ENCODE measurements at regions not wholly inside any gene's neighbourhood (a gene's known extent, or its start where the extent isn't known, plus 50 kb on each side); places are given as distances from the start of the nearest gene placed in this dataset.

GRCh38 chr9:126127591-126127990 lies 199.0 kb upstream of the MVB12B start:
- Histone ChIP-seq H3K9me3 (no peaks in the 10 kb centered on the region), H3K4me1 (no peaks in the 10 kb centered on the region), H3K36me3 (replicated peaks) (no peaks in the 10 kb centered on the region), H3K4me3 (no peak overlapping the region), H3K27me3 (ENCODE audit: low read depth) (peaks cover 5% of the 10 kb centered on the region; the same call in 1 of the 2 replicates)
- in situ Hi-C loops (cut with MboI; ENCODE audit: low sequenced_read_pairs) = no loop called here
- DNase-seq (ENCODE audit: low spot score in 2 of 2) = no peak

GRCh38 chr9:126128494-126129142 lies 198.0 kb upstream of the MVB12B start:
- Histone ChIP-seq H3K27me3 (ENCODE audit: low read depth) (peaks cover 5% of the 10 kb centered on the region; the same call in 1 of the 2 replicates), H3K36me3 (replicated peaks) (no peaks in the 10 kb centered on the region), H3K4me1 (no peaks in the 10 kb centered on the region), H3K9me3 (no peaks in the 10 kb centered on the region), H3K4me3 (no peak overlapping the region)
- in situ Hi-C loops (cut with MboI; ENCODE audit: low sequenced_read_pairs) = no loop called here
- no peak for DNase-seq (ENCODE audit: low spot score in 2 of 2)

- H3K9me3 ChIP-seq = no peaks in the 10 kb centered on the region
- in situ Hi-C loops (cut with MboI; ENCODE audit: low sequenced_read_pairs) = no loop called here
- peaks cover 8% of the 10 kb centered on the region for H3K27me3 ChIP-seq (ENCODE audit: low read depth)
- H3K4me1 ChIP-seq = no peaks in the 10 kb centered on the region
- DNase-seq (ENCODE audit: low spot score in 2 of 2) = no peak
- H3K4me3 ChIP-seq = no peak overlapping the region
- H3K36me3 ChIP-seq (replicated peaks) = no peaks in the 10 kb centered on the region
Observed at GRCh38 chr9:126131066-126132010, 195.3 kb upstream of the MVB12B start.

DNA sequence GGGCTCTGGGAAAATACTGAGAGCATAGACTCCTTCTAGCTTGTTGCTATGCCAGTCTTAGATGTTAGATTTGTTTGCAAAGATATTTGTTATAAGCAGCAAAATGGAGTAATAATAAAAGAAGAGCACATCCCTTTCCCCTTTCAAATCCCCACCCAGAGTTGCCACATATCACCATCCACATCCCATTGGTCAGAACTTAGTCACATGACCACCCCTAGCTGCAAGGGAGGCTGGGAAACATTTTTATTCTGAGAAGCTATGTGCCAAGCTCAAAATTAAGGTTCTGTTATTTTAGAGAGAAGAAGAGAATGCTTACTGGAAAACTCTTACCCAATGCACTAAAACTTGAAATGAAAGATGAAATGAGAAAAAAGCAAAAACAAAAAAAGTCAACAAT lies 193.9 kb upstream of the MVB12B start:
- Histone ChIP-seq H3K27me3 (ENCODE audit: low read depth) (peaks cover 8% of the 10 kb centered on the region), H3K36me3 (replicated peaks) (no peaks in the 10 kb centered on the region), H3K9me3 (no peaks in the 10 kb centered on the region), H3K4me1 (no peaks in the 10 kb centered on the region), H3K4me3 (no peak overlapping the region)
- DNase-seq (ENCODE audit: low spot score in 2 of 2) = no peak
- in situ Hi-C loops (cut with MboI; ENCODE audit: low sequenced_read_pairs) = no loop called here

GRCh38 chr9:126144196-126144595 lies 182.4 kb upstream of the MVB12B start:
- H3K9me3 ChIP-seq = no peaks in the 10 kb centered on the region
- in situ Hi-C loops (cut with MboI; ENCODE audit: low sequenced_read_pairs) = no loop called here
- peaks cover 19% of the 10 kb centered on the region for H3K4me1 ChIP-seq
- no peak for DNase-seq (ENCODE audit: low spot score in 2 of 2)
- H3K4me3 ChIP-seq = no peak overlapping the region
- no peaks in the 10 kb centered on the region for H3K36me3 ChIP-seq (replicated peaks)
- H3K27me3 ChIP-seq (ENCODE audit: low read depth) = no peaks in the 10 kb centered on the region

- no peak overlapping the region for H3K4me3 ChIP-seq
- no peaks in the 10 kb centered on the region for H3K27me3 ChIP-seq (ENCODE audit: low read depth)
- peak in 1 of 2 experiments; percentile 4 for DNase-seq (ENCODE audit: low spot score in 2 of 2)
- no peaks in the 10 kb centered on the region for H3K36me3 ChIP-seq (replicated peaks)
- H3K9me3 ChIP-seq = no peaks in the 10 kb centered on the region
- in situ Hi-C loops (cut with MboI; ENCODE audit: low sequenced_read_pairs) = no loop called here
- H3K4me1 ChIP-seq = peaks cover 19% of the 10 kb centered on the region
Observed at GRCh38 chr9:126144603-126145456, 181.8 kb upstream of the MVB12B start.

DNA sequence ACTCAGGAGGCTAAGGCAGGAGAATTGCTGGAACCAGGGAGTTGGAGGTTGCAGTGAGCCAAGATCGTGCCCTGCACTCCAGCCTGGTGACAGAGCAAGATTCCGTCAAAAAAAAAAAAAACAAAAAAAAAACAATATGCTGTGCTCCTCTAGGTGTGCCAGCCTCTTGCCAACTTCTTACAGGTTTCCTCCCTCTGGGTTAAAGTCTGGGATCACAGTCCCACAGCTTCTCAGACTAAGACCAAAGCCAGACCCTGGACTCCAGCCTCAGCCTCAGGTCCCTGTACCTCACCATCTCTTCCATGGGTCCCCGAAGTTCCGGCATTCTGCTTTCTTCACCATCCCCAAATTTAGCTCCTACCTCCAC lies 180.8 kb upstream of the MVB12B start:
- Histone ChIP-seq H3K36me3 (replicated peaks) (no peaks in the 10 kb centered on the region), H3K9me3 (no peaks in the 10 kb centered on the region), H3K4me1 (peaks cover 24% of the 10 kb centered on the region), H3K27me3 (ENCODE audit: low read depth) (no peaks in the 10 kb centered on the region), H3K4me3 (no peak overlapping the region)
- DNase-seq (ENCODE audit: low spot score in 2 of 2) = no peak
- in situ Hi-C loops (cut with MboI; ENCODE audit: low sequenced_read_pairs) = no loop called here

DNA sequence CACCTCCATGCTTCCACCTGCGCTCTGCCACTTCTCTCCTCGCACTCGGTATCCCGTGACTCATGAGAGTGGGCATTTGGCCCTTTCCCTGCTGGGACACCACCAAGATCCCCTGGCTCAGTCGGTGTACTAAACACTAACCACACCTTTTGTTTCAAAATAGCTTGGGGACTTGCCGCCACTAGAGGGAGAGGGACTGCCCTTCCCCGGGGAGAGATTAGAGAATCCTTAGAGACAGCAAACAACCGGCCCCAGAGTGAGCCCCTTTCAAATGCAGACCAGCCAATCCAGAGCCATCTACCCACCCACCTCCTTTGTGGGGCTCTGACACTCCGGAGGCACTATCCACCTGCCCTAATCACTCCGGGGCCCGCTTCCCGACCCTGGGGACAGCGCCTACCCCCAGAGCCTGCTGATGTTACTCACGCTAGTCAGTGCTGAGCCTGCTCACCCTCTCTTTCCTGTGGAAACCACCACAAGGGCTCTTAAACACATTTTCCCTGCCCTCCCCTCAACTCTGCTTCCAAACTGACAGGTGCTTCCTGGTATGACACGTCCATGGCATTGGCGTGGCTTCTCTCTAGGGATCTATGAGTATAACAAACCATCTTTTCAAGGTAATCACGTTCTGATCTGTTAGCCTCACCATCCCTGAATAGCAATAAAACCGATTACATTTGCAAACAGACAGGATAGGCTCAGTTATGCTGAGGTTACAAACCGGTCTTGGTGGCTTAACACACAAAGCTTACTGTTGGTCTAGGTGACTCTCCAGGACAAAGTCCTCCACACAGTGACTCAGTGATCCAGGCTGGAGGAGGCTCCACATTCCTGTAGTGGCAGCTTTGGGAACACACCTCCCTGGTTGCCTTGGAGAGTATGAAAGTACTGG lies 180.1 kb upstream of the MVB12B start:
- no peaks in the 10 kb centered on the region for H3K9me3 ChIP-seq
- H3K4me3 ChIP-seq = no peak overlapping the region
- in situ Hi-C loops (cut with MboI; ENCODE audit: low sequenced_read_pairs) = no loop called here
- no peaks in the 10 kb centered on the region for H3K36me3 ChIP-seq (replicated peaks)
- H3K4me1 ChIP-seq = peaks cover 25% of the 10 kb centered on the region
- DNase-seq (ENCODE audit: low spot score in 2 of 2) = peak; percentile 85 to 86
- no peaks in the 10 kb centered on the region for H3K27me3 ChIP-seq (ENCODE audit: low read depth)

DNA sequence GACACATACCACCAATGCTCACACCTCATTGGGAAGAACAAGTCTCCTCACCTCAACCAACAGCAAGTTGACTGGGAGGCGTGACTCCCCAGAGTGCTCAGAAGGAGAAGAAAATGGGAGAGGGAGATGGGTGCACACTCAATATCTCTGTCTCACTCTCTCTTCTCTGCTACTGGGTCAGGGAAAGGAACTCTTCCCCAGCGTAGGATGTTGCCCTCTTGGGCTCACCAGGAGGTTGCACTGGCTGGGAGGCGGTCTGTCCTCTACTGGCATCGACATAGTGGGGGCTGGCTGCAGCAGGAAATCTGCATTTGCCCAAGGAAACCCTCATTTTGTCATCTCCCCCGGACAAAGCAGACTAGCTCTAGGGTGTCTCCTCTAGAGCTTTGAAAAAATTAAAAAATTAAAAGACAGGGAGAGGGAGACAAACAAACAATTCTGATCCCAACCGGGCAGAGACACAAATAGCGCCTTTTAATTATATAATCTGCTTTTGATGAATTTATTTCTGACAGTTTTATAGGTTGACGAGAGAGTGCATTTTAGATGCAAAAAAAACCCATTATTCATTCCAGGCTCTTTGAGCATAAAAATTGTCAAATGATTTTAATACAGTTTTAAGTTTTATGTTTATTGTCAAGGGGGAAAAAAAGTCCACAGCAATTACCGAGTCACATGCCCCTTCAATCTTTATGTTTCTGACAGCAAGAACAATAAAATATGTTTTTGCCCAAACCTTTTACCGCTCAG lies 179.3 kb upstream of the MVB12B start:
- H3K27me3 ChIP-seq (ENCODE audit: low read depth) = no peaks in the 10 kb centered on the region
- no peaks in the 10 kb centered on the region for H3K9me3 ChIP-seq
- H3K4me1 ChIP-seq = peaks cover 25% of the 10 kb centered on the region
- in situ Hi-C loops (cut with MboI; ENCODE audit: low sequenced_read_pairs) = no loop called here
- DNase-seq (ENCODE audit: low spot score in 2 of 2) = peak; percentile 34 to 61
- no peaks in the 10 kb centered on the region for H3K36me3 ChIP-seq (replicated peaks)
- H3K4me3 ChIP-seq = no peak overlapping the region

DNA sequence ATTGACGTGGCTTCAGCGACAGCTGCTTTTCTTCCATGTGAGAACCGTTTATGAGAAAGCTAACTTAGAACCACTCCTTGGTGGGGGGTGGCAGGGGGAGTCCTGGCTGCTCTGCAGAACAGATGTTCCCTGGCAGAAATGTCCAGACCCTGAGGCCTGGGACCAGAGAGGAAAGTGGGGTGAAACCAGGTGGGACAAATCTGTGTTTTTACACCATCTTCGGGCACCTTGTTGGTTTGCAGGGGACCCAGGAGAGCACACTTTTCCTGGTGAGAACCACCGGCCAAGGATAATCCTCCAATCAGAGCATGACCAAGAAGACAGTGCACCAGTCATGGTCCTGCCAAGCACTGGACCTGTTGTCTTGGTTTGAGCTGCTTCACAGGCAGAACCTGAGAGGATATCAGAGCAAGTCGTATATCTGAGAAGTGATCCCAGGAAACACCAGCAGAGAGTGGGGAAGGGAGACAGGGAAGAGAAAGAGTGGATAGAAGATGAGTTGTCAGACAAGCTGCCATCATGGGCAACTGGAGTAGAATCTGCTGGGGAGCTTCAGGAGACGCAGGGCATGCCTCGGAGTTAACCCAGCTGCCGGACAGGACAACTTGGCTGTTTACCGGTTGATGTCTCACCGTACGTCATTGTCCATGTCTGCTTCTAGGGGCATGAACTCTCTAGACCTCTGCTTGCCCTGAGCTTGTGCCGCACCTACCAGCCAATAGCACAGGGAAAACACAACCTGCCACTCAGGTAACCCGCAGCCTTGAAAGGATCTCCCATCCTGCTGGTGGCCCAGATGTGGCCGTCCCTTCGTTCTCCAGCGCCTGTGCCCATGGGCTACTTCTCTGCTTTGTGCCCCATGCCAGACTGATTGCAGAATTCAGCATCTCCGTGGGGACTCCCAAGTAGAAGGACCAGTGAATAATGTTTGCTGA lies 178.4 kb upstream of the MVB12B start:
- Histone ChIP-seq H3K4me3 (no peak overlapping the region), H3K9me3 (no peaks in the 10 kb centered on the region), H3K36me3 (replicated peaks) (no peaks in the 10 kb centered on the region), H3K27me3 (ENCODE audit: low read depth) (no peaks in the 10 kb centered on the region), H3K4me1 (peaks cover 25% of the 10 kb centered on the region)
- DNase-seq (ENCODE audit: low spot score in 2 of 2) = peak; percentile 36 to 50
- in situ Hi-C loops (cut with MboI; ENCODE audit: low sequenced_read_pairs) = no loop called here

GRCh38 chr9:126148994-126149393 lies 177.6 kb upstream of the MVB12B start:
- in situ Hi-C loops (cut with MboI; ENCODE audit: low sequenced_read_pairs) = no loop called here
- H3K9me3 ChIP-seq = no peaks in the 10 kb centered on the region
- no peaks in the 10 kb centered on the region for H3K36me3 ChIP-seq (replicated peaks)
- H3K4me3 ChIP-seq = no peak overlapping the region
- H3K4me1 ChIP-seq = peaks cover 25% of the 10 kb centered on the region
- peak in 1 of 2 experiments; percentile 4 for DNase-seq (ENCODE audit: low spot score in 2 of 2)
- H3K27me3 ChIP-seq (ENCODE audit: low read depth) = no peaks in the 10 kb centered on the region

DNA sequence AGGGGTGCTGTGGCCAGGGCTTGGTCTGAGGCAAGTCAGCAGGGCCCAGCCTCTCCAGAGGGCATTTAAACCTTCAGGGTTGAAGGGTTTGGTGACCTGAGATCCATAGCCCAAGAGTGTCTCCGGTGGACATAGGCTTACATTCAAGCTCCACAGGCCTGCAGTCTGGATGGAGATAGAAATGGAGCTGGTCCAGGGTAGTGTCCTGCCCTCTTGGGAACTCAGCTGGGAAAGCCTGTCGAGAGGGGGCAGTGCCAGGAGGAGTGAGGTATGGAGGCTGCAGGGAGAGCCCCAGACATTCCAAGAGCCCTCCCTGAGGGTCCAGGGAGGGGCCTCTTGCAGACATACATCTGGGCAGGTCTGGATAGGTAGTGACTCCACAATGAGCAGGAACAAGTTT lies 177.0 kb upstream of the MVB12B start:
- Histone ChIP-seq H3K9me3 (no peaks in the 10 kb centered on the region), H3K4me1 (peaks cover 25% of the 10 kb centered on the region), H3K27me3 (ENCODE audit: low read depth) (no peaks in the 10 kb centered on the region), H3K36me3 (replicated peaks) (no peaks in the 10 kb centered on the region), H3K4me3 (no peak overlapping the region)
- in situ Hi-C loops (cut with MboI; ENCODE audit: low sequenced_read_pairs) = no loop called here
- peak in 1 of 2 experiments; percentile 5 for DNase-seq (ENCODE audit: low spot score in 2 of 2)

Data from HAP-1 (cell line).